ENCODE measurements at regions not wholly inside any gene's neighbourhood (a gene's known extent, or its start where the extent isn't known, plus 50 kb on each side); places are given as distances from the start of the nearest gene placed in this dataset.

- peak; percentile 98 for FAIRE-seq
Measured at GRCh38 chr12:127677537-127678131, 589.3 kb upstream of the TMEM132C start.

DNA sequence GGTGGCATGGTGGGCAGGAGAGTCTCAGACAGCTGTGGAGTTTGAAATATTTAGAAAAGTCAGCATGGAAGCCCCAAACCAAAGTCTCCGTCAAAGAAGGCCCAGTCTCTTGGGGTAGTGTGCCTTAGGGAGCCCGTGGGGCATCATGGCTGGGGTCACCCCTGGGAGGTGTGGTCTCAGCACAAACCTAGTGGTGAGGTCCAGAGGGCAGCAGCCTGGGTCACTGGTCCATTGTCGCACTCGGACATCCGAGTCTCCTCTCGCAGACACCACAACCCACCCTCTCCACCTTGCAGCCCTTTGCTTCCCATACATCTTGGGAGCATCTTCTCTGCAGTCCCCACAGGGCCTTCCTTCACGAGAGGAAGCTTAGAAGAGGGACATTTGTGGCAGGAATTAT is 588.0 kb upstream of the TMEM132C start:
- no peak for FAIRE-seq

DNA sequence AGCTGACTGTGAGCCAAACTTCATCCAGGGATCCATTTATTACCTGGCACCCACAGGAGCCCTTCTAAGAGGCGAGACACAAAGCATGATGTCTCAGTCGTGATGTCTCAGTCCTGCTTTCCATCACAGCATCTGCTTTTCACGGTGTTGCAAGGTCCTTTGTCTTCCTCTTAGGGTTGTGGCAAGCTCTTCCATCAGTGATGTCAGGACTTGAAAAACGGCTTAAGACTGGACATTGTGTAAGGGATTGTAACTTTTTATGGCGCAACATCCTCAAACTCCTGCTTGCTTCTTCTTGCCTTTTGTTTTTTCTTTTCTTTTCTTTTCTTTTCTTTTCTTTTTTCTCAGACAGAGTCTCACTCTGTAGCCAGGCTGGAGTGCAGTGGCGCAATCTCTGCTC is 586.5 kb upstream of the TMEM132C start:
- FAIRE-seq = no peak

GRCh38 chr12:127681151-127681754 is 585.7 kb upstream of the TMEM132C start:
- FAIRE-seq = no peak

DNA sequence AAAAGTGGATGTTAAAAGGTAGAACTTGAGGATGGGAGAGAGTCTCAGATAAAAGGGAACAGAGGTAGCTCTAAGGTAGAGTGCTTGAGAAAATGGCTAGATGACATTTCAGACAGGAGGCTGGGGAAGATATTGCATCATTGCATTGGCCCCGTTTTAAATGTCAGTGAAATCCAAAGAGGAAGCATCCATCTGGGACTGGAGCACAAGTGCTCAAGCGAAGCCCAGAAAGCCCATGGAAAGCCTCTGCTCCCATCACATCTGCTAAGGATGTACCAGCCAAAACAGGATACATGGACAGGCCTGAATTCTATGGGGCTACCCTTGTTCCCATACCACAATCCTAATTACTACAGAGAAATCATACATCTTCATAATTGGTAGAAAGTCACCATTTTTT is 581.5 kb upstream of the TMEM132C start:
- no peak for FAIRE-seq

- no peak for FAIRE-seq
Measured at GRCh38 chr12:127685931-127686330, 581.0 kb upstream of the TMEM132C start.

GRCh38 chr12:127687181-127687580 is 579.8 kb upstream of the TMEM132C start:
- no peak for FAIRE-seq

DNA sequence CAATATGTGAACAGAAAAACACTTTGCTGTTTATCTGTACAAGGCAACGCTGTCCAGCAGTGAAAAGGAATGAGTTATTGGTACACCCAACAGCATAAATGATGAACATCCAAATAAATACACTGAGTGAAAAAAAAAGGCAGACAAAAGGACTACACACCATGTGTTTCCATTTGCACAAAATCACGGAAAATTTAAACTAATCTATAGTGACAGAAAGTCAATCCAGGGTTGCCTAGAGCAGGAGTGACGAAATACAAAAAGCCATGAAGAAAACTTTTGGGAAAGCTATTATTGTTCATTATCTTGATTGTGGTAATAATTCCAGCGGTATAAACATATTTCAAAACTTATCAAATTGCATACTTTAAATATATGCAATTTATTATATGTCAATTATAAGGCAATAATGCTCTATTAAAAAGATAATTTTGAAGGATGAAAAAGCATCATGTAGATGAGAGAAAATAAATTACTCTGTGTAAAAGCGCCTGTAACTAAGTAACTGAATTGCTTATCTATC is 578.0 kb upstream of the TMEM132C start:
- no peak for FAIRE-seq

DNA sequence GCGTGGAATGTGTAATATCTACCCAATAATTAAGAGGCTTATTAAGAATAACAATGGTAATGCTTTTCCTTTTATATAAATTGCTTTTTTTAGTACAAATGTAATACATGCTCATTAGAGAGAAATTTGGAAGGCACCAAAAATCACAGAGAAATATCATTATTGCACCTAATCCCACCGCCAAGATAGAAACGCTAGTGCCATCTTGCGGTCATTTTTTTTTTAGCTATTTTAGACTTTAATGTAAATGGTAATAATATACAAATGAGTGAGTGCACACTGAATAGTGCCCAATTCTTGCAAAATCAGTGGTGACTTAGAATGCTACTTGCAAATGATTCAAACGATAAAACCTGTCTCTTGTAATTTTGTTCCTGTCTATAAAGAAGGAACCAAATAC is 576.8 kb upstream of the TMEM132C start:
- FAIRE-seq = no peak

- no peak for FAIRE-seq
Measured at GRCh38 chr12:127696963-127697362, 570.0 kb upstream of the TMEM132C start.

GRCh38 chr12:127703026-127703425 is 563.9 kb upstream of the TMEM132C start:
- FAIRE-seq = no peak

GRCh38 chr12:127711108-127711507 is 555.9 kb upstream of the TMEM132C start:
- no peak for FAIRE-seq

GRCh38 chr12:127712561-127712960 is 554.4 kb upstream of the TMEM132C start:
- FAIRE-seq = no peak

DNA sequence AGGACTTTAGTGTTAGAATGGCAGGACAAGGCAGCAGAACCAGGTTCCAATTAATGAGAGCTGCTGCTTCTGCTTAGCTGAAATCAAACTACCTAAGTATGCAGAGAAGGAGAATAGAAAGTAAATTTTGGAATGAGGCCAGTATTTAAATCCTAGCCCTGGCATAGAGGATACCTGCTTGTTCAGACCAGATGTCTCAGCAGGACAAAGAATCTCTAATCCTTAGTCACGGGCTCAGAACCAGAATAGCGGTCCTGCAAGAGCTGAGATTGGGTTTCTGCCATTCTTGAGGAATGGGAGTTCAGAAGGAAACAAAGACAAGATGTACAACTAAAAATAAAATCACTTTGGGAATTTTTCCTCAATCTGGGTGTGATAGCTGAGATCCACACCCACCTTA is 550.8 kb upstream of the TMEM132C start:
- FAIRE-seq = no peak

- no peak for FAIRE-seq
Measured at GRCh38 chr12:127717278-127717677, 549.7 kb upstream of the TMEM132C start.

- no peak for FAIRE-seq
Measured at GRCh38 chr12:127720334-127720733, 546.6 kb upstream of the TMEM132C start.

DNA sequence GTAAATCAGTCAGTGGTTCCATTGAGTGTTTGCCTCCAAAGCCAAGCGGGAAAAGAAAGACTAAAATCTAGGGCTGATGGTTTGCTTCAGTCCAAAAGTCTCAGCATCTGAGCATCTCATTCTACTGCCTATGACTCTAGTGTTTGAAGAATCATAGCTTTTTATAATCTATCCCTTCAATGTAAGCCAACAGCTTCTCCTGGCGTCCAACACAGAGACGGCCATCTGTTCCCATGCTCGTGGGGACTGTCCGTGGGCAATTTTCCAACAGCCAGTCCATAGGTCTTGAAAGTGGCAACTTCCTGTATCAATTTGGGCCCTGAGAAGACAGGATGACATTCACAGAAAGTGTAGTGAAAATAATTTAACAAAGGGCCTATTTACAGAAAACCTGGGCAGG is 544.4 kb upstream of the TMEM132C start:
- FAIRE-seq = no peak

DNA sequence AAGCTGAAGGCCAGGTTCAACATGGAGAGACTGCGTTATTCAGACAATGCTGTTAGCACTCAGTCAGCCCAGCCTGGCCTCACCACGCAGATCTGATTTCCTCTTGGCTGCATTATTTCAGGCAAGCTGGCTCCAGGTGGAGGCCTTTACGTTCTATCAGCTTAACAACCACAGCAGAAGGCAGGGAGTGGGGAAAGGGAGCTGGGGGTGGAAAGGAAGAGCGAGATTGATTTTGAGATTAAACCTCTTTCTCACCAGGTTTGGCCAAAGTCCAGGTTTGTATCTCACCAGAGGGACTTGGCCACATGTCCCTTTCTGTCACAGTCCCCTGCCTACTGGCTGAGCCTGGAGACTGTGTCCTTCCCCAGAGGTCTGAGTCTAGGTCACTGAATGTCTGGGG is 543.7 kb upstream of the TMEM132C start:
- FAIRE-seq = no peak

DNA sequence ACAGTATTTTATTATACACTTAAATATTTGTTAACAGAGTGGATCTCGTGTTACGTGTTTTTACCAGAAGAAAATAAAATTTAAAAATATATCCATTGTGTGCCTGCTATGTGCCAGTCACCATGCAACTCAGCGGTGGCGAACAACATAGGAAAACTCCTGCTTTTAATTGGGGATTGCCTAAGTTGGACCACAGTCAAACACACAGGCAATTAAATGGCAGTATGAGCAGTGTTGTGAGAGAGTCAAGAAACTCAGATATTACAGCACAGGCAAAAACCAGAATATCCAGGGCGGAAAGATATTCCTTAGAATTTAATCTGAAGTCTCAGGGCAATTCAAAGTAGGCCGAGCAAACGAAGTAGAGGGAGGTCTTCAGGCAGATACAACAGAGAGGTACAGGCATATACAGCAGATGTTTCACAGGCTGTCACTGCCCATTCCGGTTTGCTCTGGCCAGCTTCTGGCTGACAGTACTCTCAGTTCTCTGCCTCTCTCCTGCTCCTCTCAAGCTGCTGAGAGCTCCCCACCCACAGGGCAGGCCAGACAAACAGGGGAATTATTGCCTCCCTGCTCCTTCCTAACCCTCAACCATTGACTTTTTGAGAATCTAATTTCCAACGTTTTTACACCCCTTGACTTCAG is 540.2 kb upstream of the TMEM132C start:
- FAIRE-seq = no peak

- FAIRE-seq = peak; percentile 83
Measured at GRCh38 chr12:127728285-127728684, 538.7 kb upstream of the TMEM132C start.

DNA sequence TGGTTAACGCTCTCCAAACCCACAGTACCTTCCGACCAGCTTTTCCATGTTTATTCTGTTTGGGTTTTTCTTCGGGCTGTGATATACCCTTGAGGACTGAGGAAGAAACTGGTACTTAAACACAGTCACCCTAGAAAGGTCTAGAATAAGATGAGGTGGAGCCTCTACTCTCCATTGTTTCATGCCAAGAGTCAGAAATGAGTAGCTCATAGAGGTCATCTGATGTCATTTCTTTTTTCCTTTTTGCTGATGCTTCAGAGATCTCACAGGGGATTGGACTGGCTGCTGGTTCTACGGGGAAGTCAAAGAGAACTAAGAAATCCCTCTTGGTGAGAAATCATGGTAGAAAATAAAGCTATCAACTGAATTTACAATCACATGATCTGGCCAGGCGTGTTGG is 538.2 kb upstream of the TMEM132C start:
- no peak for FAIRE-seq

GRCh38 chr12:127729381-127729780 is 537.6 kb upstream of the TMEM132C start:
- no peak for FAIRE-seq

DNA sequence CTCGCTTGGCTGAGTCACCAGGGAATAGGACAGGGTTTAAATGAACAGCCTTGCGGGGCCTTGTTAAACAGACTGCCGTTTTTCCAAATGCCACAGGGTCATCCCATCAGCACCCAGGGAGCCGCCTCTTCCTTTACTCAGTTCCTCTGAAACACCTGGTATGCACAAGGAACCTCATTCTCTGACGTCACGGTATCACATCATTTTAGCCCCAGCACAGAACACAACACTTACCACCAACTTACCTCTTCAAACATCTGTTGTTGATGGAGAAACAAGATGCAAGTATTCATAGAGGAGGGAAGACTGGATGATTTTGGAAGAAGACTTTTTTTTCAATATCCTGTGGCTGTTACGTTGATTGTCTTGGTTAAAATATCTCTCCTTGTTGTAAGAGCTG is 535.3 kb upstream of the TMEM132C start:
- FAIRE-seq = no peak

DNA sequence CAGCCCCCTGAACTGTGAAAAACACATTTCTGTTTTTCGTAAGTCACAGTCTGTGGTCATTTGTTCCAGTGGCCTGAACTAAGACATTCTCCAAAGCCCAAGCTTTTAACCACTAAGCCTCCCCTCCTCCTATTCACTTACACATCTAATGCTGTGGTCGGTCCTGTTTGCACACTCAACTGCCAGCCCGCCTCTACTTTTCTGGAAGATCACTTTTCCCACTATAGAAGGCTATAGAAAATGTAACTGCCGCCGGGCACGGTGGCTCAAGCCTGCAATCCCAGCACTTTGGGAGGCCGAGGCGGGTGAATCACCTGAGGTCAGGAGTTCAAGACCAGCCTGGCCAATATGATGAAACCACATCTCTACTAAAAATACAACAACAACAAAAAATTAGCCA is 524.7 kb upstream of the TMEM132C start:
- no peak for FAIRE-seq

All from endometrium (tissue), 2 donors.